Cardiac muscle cell (in vitro differentiated cells and primary cell): ENCODE measurements at regions not wholly inside any gene's neighbourhood (a gene's known extent, or its start where the extent isn't known, plus 50 kb on each side); places are given as distances from the start of the nearest gene placed in this dataset.

ENCODE experiments used
- DNase-seq, 2 donors: peaks; one replicate each; pipeline versions ENCODE4 v3.0.0 to v3.0.0-alpha.2; 2010 to 2017; ENCODE audit warnings: low read depth in 1 of 2, low spot score in 1 of 2
- H3K27ac ChIP-seq: fragments of 200-600 bp; sonication (generic); 2 replicates; pipeline ENCODE4 v1.5.1; 2016
- H3K27me3 ChIP-seq: fragments of 200-600 bp; sonication (generic); 2 replicates; pipeline ENCODE4 v1.6.0; 2016; ENCODE audit warnings: control low read depth
- H3K36me3 ChIP-seq: fragments of 200-600 bp; sonication (generic); 2 replicates; pipeline ENCODE4 v1.5.1; 2016; ENCODE audit warnings: control low read depth
- H3K4me1 ChIP-seq: fragments of 200-600 bp; sonication (generic); 2 replicates; pipeline ENCODE4 v1.8.1; 2017; ENCODE audit warnings: low read depth, mild to moderate bottlenecking, mixed run types
- H3K4me3 ChIP-seq: fragments of 200-600 bp; sonication (generic); 2 replicates; pipeline ENCODE4 v1.5.1; 2016; ENCODE audit warnings: mild to moderate bottlenecking
- H3K9me3 ChIP-seq: fragments of 200-600 bp; sonication (generic); 2 replicates; pipeline ENCODE4 v1.5.1; 2017; ENCODE audit warnings: low read depth, mild to moderate bottlenecking, control low read depth
- CTCF ChIP-seq: IDR thresholded peaks from 2 replicates; pipeline ENCODE4 v1.5.1; 2012; ENCODE audit warnings: low read depth, mild to moderate bottlenecking, low read length

GRCh38 chr6:139987091-139987490, 612.6 kb upstream of the CITED2 start:
- no peak overlapping the region for H3K4me3 ChIP-seq
- H3K27me3 ChIP-seq: no peaks in the 10 kb centered on the region
- DNase-seq: no peak
- H3K9me3 ChIP-seq: no peaks in the 10 kb centered on the region
- TF ChIP-seq CTCF: no peak
- H3K36me3 ChIP-seq: no peaks in the 10 kb centered on the region
- peaks cover 30% of the 10 kb centered on the region for H3K4me1 ChIP-seq
- H3K27ac ChIP-seq: no peak overlapping the region

GRCh38 chr6:139985236-139985815, 610.9 kb upstream of the CITED2 start:
- TF ChIP-seq CTCF: no peak
- Histone ChIP-seq H3K27ac (no peak overlapping the region), H3K27me3 (no peaks in the 10 kb centered on the region), H3K4me3 (no peak overlapping the region), H3K36me3 (no peaks in the 10 kb centered on the region), H3K9me3 (no peaks in the 10 kb centered on the region), H3K4me1 (peaks cover 25% of the 10 kb centered on the region)
- no peak for DNase-seq

GRCh38 chr6:139984317-139984716, 609.9 kb upstream of the CITED2 start:
- Histone ChIP-seq H3K4me3 (no peak overlapping the region), H3K27me3 (no peaks in the 10 kb centered on the region), H3K36me3 (no peaks in the 10 kb centered on the region), H3K4me1 (peaks cover 23% of the 10 kb centered on the region), H3K9me3 (no peaks in the 10 kb centered on the region), H3K27ac (no peak overlapping the region)
- TF ChIP-seq CTCF: no peak
- DNase-seq: no peak

GRCh38 chr6:139983555-139984276, 609.3 kb upstream of the CITED2 start:
- TF ChIP-seq CTCF: no peak
- Histone ChIP-seq H3K36me3 (no peaks in the 10 kb centered on the region), H3K4me3 (no peak overlapping the region), H3K27ac (peak overlapping the region; percentile 91), H3K4me1 (peaks cover 28% of the 10 kb centered on the region), H3K27me3 (no peaks in the 10 kb centered on the region), H3K9me3 (no peaks in the 10 kb centered on the region)
- DNase-seq: peak in 1 of 2 donors; percentile 74

- H3K4me1 ChIP-seq: peaks cover 28% of the 10 kb centered on the region
- no peaks in the 10 kb centered on the region for H3K27me3 ChIP-seq
- TF ChIP-seq CTCF: no peak
- DNase-seq: peak in 1 of 2 donors; percentile 82
- no peaks in the 10 kb centered on the region for H3K36me3 ChIP-seq
- no peak overlapping the region for H3K4me3 ChIP-seq
- no peaks in the 10 kb centered on the region for H3K9me3 ChIP-seq
- peak overlapping the region; percentile 91 for H3K27ac ChIP-seq
Measured at GRCh38 chr6:139982652-139983295, 608.3 kb upstream of the CITED2 start.
